H9 (cell line): ENCODE measurements at regions not wholly inside any gene's neighbourhood (a gene's known extent, or its start where the extent isn't known, plus 50 kb on each side); places are given as distances from the start of the nearest gene placed in this dataset.
A peak's percentile ranks its signal among the peaks of the same experiment; 100 is the strongest.

Source experiments
- DNase-seq: peaks from one replicate; pipeline ENCODE4 v3.0.0-alpha.2; 2017
- H2AFZ ChIP-seq: one replicate; pipeline ENCODE4 v1.6.1; 2013; ENCODE audit warnings: mild to moderate bottlenecking, low read length, control low read depth, moderate library complexity
- H2AK5ac ChIP-seq: 2 replicates; pipeline ENCODE4 v1.6.1; 2013; ENCODE audit warnings: low read length, control low read depth, mixed read lengths; ENCODE audit not compliant: insufficient read length
- H2BK120ac ChIP-seq: one replicate; pipeline ENCODE4 v1.6.1; 2013; ENCODE audit warnings: low read depth, mild to moderate bottlenecking, low read length, control low read depth, inconsistent platforms; ENCODE audit not compliant: poor library complexity, severe bottlenecking
- H2BK12ac ChIP-seq: 2 replicates; pipeline ENCODE4 v1.6.1; 2013; ENCODE audit warnings: low read length, control low read depth, mixed read lengths, low read depth; ENCODE audit not compliant: insufficient read length
- H2BK15ac ChIP-seq: 2 replicates; pipeline ENCODE4 v1.6.1; 2013; ENCODE audit warnings: low read depth, low read length, control low read depth
- H2BK20ac ChIP-seq: one replicate; pipeline ENCODE4 v1.6.1; 2013; ENCODE audit warnings: low read depth, mild to moderate bottlenecking, low read length, control low read depth, inconsistent platforms; ENCODE audit not compliant: poor library complexity, severe bottlenecking
- H2BK5ac ChIP-seq: 2 replicates; pipeline ENCODE4 v1.6.1; 2013; ENCODE audit warnings: low read length, control low read depth, mixed read lengths; ENCODE audit not compliant: insufficient read length
- H3K14ac ChIP-seq: 2 replicates; pipeline ENCODE4 v1.6.1; 2013; ENCODE audit warnings: low read length, control low read depth; ENCODE audit not compliant: insufficient read depth
- H3K18ac ChIP-seq: 2 replicates; pipeline ENCODE4 v1.6.1; 2013; ENCODE audit warnings: low read depth, mild to moderate bottlenecking, mixed read lengths, low read length, control low read depth; ENCODE audit not compliant: insufficient read length
- H3K23ac ChIP-seq: 2 replicates; pipeline ENCODE4 v1.6.1; 2013; ENCODE audit warnings: low read length, control low read depth, mixed read lengths, low read depth; ENCODE audit not compliant: insufficient read length
- H3K23me2 ChIP-seq: 2 replicates; pipeline ENCODE4 v1.6.1; 2013; ENCODE audit warnings: low read depth, mild to moderate bottlenecking, mixed read lengths, low read length, control low read depth; ENCODE audit not compliant: insufficient read length, poor library complexity, severe bottlenecking
- H3K27ac ChIP-seq: 2 replicates; pipeline ENCODE4 v1.5.1; 2013; ENCODE audit warnings: low read length, control low read depth, mixed read lengths, low read depth; ENCODE audit not compliant: insufficient read length
- H3K27me3 ChIP-seq: 2 replicates; pipeline ENCODE4 v1.6.1; 2013; ENCODE audit warnings: low read length, control low read depth, inconsistent platforms; ENCODE audit not compliant: insufficient read depth
- H3K4ac ChIP-seq: 2 replicates; pipeline ENCODE4 v1.6.1; 2013; ENCODE audit warnings: low read depth, mild to moderate bottlenecking, control low read depth, inconsistent platforms, low read length, moderate library complexity
- H3K4me1 ChIP-seq: 2 replicates; pipeline ENCODE4 v1.6.1; 2013; ENCODE audit warnings: low read length, control low read depth, inconsistent platforms; ENCODE audit not compliant: insufficient read depth
- H3K4me2 ChIP-seq: 2 replicates; pipeline ENCODE4 v1.6.1; 2013; ENCODE audit warnings: low read length, control low read depth, mixed read lengths; ENCODE audit not compliant: insufficient read length, insufficient read depth
- H3K56ac ChIP-seq: 2 replicates; pipeline ENCODE4 v1.6.1; 2013; ENCODE audit warnings: low read depth, mild to moderate bottlenecking, mixed read lengths, low read length, control low read depth; ENCODE audit not compliant: insufficient read length
- H3K79me1 ChIP-seq: 2 replicates; pipeline ENCODE4 v1.6.1; 2013; ENCODE audit warnings: low read depth, mild to moderate bottlenecking, moderate library complexity, low read length, control low read depth, inconsistent platforms; ENCODE audit not compliant: insufficient read depth, poor library complexity, severe bottlenecking
- H3K79me2 ChIP-seq: 2 replicates; pipeline ENCODE4 v1.6.1; 2013; ENCODE audit warnings: low read length, control low read depth, inconsistent platforms; ENCODE audit not compliant: insufficient read depth
- H3K9ac ChIP-seq: 2 replicates; pipeline ENCODE4 v1.6.1; 2013; ENCODE audit warnings: low read length, control low read depth, mixed read lengths; ENCODE audit not compliant: insufficient read length; ENCODE audit errors: extremely low read depth
- H3K9me3 ChIP-seq: one replicate; pipeline ENCODE4 v1.6.1; 2013; ENCODE audit warnings: low read depth, low read length, inconsistent platforms; ENCODE audit not compliant: control insufficient read depth
- H3T11ph ChIP-seq: one replicate; pipeline ENCODE4 v1.6.1; 2013; ENCODE audit warnings: mild to moderate bottlenecking, low read length, control low read depth, inconsistent platforms
- H4K20me1 ChIP-seq: one replicate; pipeline ENCODE4 v1.6.1; 2013; ENCODE audit not compliant: control insufficient read depth, insufficient read length, insufficient read depth
- H4K5ac ChIP-seq: 2 replicates; pipeline ENCODE4 v1.6.1; 2013; ENCODE audit warnings: low read depth, mild to moderate bottlenecking, mixed read lengths, low read length, control low read depth; ENCODE audit not compliant: insufficient read length
- H4K8ac ChIP-seq: replicated peaks from 2 replicates; pipeline ENCODE4 v1.6.1; 2013; ENCODE audit warnings: low read length, control low read depth, mixed read lengths, low read depth; ENCODE audit not compliant: insufficient read length
- H4K91ac ChIP-seq: 2 replicates; pipeline ENCODE4 v1.6.1; 2013; ENCODE audit warnings: low read depth, mild to moderate bottlenecking, moderate library complexity, mixed read lengths, low read length, control low read depth; ENCODE audit not compliant: insufficient read length
- H3K27ac Mint-ChIP-seq, 3 experiments: 2 replicates in 2 of 3; 3 replicates in 1 of 3; pipeline ENCODE4 v1.8.0; 2020 to 2021; ENCODE audit warnings: mixed read lengths in 3 of 3, mild to moderate bottlenecking in 1 of 3, moderate library complexity in 1 of 3
- H3K27me3 Mint-ChIP-seq: 2 replicates; pipeline ENCODE4 v1.8.0; 2021; ENCODE audit warnings: low read depth, mild to moderate bottlenecking, moderate library complexity, mixed read lengths
- H3K36me3 Mint-ChIP-seq, 3 experiments: 2 replicates in 2 of 3; 3 replicates in 1 of 3; pipeline ENCODE4 v1.8.0; 2020 to 2021; ENCODE audit warnings: low read depth in 3 of 3, mixed read lengths in 3 of 3; ENCODE audit not compliant: insufficient read depth in 1 of 3
- H3K4me1 Mint-ChIP-seq, 2 experiments: 2 replicates each; pipeline ENCODE4 v1.8.0; 2020; ENCODE audit warnings: mixed read lengths in 2 of 2
- H3K4me3 Mint-ChIP-seq, 2 experiments: 2 replicates in 1 of 2; 3 replicates in 1 of 2; pipeline ENCODE4 v1.8.0; 2020 to 2021; ENCODE audit warnings: mild to moderate bottlenecking in 2 of 2, mixed read lengths in 2 of 2, moderate library complexity in 1 of 2
- H3K9me3 Mint-ChIP-seq, 2 experiments: 2 replicates in 1 of 2; 3 replicates in 1 of 2; pipeline ENCODE4 v1.8.0; 2020; ENCODE audit warnings: mild to moderate bottlenecking in 2 of 2, mixed read lengths in 2 of 2, moderate library complexity in 1 of 2
- WGBS: extraction: QIAGEN DNeasy Blood & Tissue Kit; methylation state at CpG from one replicate; pipeline ENCODE4 v1.1.7; 2013; ENCODE audit warnings: missing lambda C conversion rate, low lambda C conversion rate, mixed read lengths; ENCODE audit not compliant: insufficient read length; ENCODE audit errors: extremely low coverage; 5-methylcytosine and 5-hydroxymethylcytosine counted together
- TF ChIP-seq, protein P1 (sequence below): fragments of 200-600 bp; sonication (generic); conservative IDR thresholded peaks from 3 replicates; pipeline ENCODE4 v1.8.0; 2021; ENCODE audit warnings: antibody characterized with exemption, mild to moderate bottlenecking

DNA sequence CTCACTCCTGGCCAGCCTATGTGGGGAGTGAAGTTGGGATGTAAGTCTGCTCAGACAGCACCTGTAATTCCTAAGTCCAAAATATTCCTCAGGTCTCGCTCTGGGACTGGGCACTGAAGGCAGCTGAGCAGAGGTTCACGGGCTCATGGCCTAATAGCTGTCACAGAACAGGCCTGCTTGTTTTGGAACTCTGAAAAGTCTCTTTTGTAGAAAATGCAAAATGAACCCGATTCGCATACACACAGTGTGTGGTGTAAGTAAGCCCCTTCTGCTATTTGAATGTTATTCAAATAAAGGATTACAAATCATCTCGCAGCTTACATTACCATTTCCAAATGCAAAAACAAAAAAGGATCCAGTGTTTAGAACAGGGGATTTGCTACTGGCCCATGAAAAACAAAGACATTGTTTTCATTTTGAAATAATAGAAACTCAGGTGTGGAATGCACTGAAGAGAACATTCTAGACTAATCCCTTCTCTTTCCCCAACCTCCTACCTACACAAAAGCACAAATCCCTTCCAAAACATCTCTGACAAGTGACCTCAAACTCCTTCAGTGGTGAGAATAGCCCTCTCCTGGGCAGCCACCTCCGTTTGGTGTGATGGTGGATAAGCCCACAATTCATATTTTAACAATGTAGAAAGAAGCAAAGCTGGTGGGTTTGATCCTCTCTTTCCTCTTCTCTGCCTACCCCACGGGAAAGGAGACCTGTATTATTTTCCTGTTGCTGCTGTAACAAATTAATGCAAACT lies 118.3 kb upstream of the NCK2 start:
- H3K9me3 ChIP-seq: no peaks in the 10 kb centered on the region
- H4K91ac ChIP-seq: no peak overlapping the region
- H4K5ac ChIP-seq: no peak overlapping the region
- H3K14ac ChIP-seq: no peak overlapping the region
- H3K27me3 Mint-ChIP-seq: peaks cover 5% of the 10 kb centered on the region; the same call in 1 of the 2 replicates
- H4K8ac ChIP-seq: no peak overlapping the region
- H3K27me3 ChIP-seq: no peaks in the 10 kb centered on the region
- H4K20me1 ChIP-seq: no peaks in the 10 kb centered on the region
- H3K79me2 ChIP-seq: no peaks in the 10 kb centered on the region
- H3K9ac ChIP-seq: no peak overlapping the region
- no peaks in the 10 kb centered on the region for H3K23me2 ChIP-seq
- no peak overlapping the region for H2BK15ac ChIP-seq
- H2BK20ac ChIP-seq: no peak overlapping the region
- H3K36me3 Mint-ChIP-seq: peaks cover 7 to 41% (median 8%) of the 10 kb centered on the region in 3 experiments; a peak in 6 of 7 replicates
- H2BK120ac ChIP-seq: no peak overlapping the region
- peaks cover 12 to 17% of the 10 kb centered on the region in 2 experiments for H3K9me3 Mint-ChIP-seq
- no CpG with 5 or more reads among the region's 7 CpGs for WGBS
- no peak for DNase-seq
- H3K4me3 Mint-ChIP-seq: no peak overlapping the region; a peak in 1 of 5 replicates
- H3K23ac ChIP-seq: no peak overlapping the region
- H3K4me2 ChIP-seq: no peak overlapping the region
- no peaks in the 10 kb centered on the region for H3K79me1 ChIP-seq
- H3K4me1 ChIP-seq: peaks cover 3% of the 10 kb centered on the region; the same call in 1 of the 2 replicates
- H2BK5ac ChIP-seq: no peak overlapping the region
- no peak overlapping the region for H2AK5ac ChIP-seq
- TF ChIP-seq, protein P1, sequence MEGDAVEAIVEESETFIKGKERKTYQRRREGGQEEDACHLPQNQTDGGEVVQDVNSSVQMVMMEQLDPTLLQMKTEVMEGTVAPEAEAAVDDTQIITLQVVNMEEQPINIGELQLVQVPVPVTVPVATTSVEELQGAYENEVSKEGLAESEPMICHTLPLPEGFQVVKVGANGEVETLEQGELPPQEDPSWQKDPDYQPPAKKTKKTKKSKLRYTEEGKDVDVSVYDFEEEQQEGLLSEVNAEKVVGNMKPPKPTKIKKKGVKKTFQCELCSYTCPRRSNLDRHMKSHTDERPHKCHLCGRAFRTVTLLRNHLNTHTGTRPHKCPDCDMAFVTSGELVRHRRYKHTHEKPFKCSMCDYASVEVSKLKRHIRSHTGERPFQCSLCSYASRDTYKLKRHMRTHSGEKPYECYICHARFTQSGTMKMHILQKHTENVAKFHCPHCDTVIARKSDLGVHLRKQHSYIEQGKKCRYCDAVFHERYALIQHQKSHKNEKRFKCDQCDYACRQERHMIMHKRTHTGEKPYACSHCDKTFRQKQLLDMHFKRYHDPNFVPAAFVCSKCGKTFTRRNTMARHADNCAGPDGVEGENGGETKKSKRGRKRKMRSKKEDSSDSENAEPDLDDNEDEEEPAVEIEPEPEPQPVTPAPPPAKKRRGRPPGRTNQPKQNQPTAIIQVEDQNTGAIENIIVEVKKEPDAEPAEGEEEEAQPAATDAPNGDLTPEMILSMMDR: no peak
- no peak overlapping the region for H3K4ac ChIP-seq
- no peak overlapping the region for H2AFZ ChIP-seq
- H3K27ac Mint-ChIP-seq: peak overlapping the region in 2 of 3 experiments; percentile 42 to 96; a peak in 5 of 7 replicates
- no peak overlapping the region for H3K18ac ChIP-seq
- peaks cover 55% of the 10 kb centered on the region in 2 experiments for H3K4me1 Mint-ChIP-seq
- no peak overlapping the region for H3T11ph ChIP-seq
- no peak overlapping the region for H3K56ac ChIP-seq
- no peak overlapping the region for H3K27ac ChIP-seq
- H2BK12ac ChIP-seq: no peak overlapping the region
